ENCODE measurements at regions not wholly inside any gene's neighbourhood (a gene's known extent, or its start where the extent isn't known, plus 50 kb on each side); places are given as distances from the start of the nearest gene placed in this dataset.
"Not testable (repeated sequence)": the region's sequence is repeated elsewhere in the genome, so short reads cannot be mapped to it uniquely, and the experiment has no call there.

DNA sequence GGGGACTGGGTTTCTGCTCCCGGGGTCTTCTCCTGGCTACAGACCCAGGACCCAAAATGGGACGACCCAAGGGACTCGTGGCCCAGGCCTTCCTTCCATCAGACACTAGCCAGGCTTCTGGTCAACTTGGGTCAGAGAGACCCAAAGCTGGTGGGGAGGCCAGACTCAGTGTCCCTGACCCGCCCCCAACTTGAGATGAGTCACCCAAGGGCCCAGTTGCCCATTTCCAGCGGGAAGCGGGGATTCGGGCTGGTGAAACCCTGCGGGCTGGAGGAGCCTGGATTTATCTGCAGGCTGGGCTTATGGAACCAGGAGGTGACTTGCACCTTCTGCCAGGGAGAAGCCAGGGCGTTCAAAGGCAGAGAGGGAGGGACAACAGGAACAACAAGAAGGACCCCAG is 81.5 kb downstream of the RFLNA start:
- DNase-seq = no peak

GRCh38 chr12:124375789-124376175 is 80.9 kb downstream of the RFLNA start:
- DNase-seq = no peak

DNA sequence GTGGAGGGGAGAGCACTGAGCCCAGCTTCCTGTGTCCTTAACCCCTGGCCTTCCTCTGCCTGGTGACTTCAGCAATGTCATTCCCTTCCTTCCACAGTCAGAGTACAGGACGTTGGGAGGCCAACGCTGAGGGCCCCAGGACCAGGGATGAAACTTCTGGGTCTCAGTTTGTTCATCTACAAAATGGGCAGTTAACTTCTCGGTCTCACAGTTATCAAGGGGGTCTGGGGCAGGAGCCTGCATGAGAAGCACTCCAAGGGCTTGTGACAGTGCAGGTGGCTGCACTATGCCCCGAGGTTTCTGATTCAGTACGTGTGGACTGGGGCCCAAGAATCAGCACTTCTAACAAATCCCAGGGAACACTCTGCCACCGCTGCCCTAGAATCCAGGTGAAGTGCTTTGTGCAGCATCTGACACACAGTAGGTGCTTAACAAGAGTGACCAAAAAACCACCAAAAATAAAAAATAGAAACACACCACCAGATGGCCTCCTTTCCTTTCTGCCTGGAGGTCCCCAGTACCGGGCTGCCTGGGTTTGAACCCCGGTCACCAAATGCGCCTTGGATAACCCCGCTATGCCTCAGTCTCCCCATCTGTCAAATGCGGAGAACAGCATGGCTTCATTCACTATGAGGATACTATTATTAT is 80.4 kb downstream of the RFLNA start:
- no peak for DNase-seq

DNA sequence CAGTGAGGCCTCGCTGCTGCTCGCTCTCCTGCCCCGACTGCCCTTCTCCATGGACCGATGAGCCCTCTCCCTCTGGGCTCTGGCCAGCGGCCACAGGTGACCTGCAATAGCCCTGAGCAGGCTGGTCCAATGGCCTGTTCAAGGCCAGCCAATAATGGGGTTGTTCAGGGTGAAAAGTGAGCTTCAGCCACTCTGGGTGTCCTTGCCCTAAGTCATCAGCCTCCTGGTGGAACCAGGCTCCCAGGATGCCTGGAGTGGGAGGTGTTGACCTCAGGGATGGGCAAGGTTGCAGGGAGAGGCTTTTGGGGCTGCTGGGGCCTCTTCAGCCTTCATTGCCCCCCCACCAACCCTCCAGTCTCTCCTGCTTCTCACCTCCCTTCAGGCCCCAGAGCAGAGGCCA is 79.7 kb downstream of the RFLNA start:
- no peak for DNase-seq

GRCh38 chr12:124374147-124374546 is 79.3 kb downstream of the RFLNA start:
- DNase-seq = no peak

- DNase-seq = not testable (repeated sequence)
Measured at GRCh38 chr12:124373701-124374100, 78.8 kb downstream of the RFLNA start.

DNA sequence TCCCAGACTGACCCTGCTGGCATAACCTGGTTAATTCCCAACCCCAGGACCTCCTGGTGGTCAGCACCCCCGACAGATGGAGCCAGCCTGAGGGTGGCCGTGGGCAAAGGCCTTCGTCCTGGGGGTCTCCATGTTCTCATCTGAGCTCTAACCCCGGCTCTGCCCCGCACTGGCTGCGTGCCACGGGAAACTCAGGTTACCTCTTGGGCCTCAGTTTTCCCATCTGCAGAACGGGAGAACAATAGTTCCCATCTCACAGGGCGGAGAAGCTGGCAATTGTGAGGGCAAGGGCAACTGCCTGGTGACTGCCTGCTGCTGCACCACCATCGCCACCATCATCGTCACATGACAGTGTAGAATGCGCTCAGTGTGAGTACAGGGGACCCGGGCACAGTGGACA is 77.9 kb downstream of the RFLNA start:
- no peak for DNase-seq

DNA sequence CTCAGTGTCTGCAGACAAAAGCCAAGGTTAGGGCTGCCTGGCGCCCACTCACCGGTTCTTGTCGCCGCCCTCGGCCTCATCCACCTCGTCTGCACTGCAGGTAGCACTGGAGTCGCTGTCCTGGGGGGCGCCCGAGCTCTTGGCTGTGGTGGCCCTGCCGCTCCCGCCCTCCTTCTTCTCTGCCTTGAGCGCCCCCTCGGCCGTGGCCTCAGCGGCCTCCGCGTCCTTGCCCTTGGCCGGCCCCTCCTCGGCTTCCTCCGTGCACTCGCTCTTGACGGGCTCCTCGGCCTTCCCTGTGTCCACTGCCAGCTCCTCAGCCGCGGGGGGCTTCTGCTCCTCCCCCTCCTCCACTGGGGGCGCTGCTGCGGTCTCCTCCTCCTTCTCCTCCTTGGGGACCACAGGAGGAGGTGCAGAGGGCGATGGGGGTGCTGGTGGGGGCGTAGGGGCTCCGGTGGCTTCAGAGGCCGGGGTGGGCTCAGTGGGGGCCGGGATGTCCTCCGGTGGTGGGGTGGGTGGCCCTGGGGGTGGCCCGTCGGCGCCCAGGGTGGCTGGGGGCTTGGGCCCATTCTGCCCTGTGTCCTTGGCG is 77.2 kb downstream of the RFLNA start:
- DNase-seq = no peak

- no peak for DNase-seq
Measured at GRCh38 chr12:124371366-124371765, 76.5 kb downstream of the RFLNA start.

DNA sequence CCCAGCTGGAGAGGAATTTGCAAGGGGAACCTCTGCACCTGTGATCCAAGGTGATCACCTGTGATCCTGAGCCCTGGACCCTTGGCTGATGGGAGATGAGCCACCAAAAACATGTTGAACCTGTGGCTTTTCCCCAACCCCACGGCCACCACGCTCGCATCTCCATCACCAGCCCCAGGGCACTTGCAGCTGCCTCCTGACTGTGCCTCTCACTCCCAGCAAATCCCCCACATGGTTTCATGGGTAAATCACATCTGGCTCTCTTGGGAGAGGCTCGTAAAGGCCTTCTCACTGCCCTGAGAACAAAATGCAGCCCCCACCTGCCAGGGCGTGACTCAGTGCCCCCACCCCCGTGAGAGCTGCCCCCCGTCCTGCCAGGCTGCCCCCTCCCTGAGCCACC is 76.0 kb downstream of the RFLNA start:
- DNase-seq = no peak

DNA sequence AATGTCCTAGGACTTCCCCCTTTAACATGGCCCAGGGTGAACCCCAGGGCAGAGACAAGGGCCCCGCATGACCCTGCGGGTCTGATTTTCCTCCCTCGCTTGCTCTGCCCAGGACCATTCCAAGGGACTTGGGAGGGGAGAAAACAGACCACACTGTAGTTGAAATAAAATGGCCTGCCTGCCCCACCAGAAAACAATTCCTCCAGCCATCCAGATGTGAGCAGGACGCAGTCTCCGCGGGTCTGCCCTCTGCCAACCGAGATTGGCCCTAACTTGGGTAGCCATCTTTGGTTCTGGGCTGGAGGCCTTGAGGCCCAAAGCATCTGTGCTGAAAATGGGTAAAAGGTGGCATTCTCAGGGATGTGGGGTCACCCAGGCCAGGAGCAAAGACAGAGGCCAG is 75.5 kb downstream of the RFLNA start:
- no peak for DNase-seq

DNA sequence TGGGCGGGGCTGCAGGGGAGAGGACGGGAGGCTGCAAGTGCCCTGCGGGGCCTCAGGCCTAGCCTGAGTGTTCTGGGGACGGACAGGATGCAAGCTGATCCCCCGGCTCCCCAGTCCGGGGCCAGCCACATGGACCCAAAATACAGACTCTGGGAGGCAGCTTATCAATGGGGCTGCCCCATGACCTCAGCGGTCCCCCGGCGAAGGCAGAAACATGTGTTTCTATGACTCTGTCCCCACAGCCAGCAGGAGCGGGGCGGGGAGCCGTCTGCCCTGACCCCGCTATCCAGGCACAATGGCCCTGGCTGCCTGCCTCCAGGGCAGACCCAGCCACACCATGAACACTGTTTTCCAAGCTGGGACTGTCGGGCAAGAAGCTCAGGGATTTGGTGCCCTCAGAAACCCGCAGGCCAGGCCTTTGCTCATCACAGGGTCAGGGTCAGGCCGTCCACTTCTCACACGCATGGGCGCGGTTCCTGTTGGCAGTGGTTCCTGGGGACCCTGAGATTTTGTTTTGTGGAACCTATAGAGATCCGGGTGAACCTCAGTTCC is 75.0 kb downstream of the RFLNA start:
- no peak for DNase-seq

DNA sequence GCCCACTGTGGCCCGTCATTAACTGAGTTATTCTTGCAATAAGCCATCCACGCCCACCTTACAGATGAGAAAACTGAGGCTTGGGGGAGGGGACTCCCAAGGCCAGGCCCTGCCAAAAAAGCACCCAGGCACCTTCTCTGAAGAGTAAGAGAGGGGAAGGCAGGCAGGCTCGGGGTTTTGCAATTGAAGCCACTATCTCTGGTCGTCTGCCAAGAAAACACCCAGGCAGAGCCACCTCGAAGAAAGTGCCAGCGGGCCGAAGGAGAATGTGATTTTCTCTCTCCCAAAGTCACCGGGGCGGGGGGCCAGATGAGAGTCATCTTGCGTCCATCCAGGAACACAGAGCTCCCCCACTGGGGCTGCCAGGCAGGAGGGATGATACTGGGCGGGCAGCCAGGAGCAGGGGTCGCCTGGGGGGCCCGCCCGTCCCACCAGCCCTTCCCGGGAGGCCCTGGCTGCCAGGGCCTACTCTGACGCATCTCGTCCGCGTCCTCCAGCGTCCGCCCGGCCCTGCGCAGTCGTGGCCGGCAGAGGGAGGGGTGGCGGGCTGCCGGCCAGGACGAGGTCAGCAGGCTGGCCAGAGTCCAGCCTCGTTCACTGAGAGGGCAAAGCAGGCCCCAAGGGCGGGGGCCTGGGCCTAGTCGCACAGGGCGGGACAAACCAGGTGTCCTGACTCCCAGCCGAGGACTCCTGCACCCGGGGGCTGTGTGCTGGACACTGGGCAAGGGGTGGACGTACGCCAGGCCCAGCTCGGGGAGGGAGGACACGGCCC is 74.3 kb downstream of the RFLNA start:
- DNase-seq = no peak

- DNase-seq = no peak
Measured at GRCh38 chr12:124368421-124369032, 73.6 kb downstream of the RFLNA start.

DNA sequence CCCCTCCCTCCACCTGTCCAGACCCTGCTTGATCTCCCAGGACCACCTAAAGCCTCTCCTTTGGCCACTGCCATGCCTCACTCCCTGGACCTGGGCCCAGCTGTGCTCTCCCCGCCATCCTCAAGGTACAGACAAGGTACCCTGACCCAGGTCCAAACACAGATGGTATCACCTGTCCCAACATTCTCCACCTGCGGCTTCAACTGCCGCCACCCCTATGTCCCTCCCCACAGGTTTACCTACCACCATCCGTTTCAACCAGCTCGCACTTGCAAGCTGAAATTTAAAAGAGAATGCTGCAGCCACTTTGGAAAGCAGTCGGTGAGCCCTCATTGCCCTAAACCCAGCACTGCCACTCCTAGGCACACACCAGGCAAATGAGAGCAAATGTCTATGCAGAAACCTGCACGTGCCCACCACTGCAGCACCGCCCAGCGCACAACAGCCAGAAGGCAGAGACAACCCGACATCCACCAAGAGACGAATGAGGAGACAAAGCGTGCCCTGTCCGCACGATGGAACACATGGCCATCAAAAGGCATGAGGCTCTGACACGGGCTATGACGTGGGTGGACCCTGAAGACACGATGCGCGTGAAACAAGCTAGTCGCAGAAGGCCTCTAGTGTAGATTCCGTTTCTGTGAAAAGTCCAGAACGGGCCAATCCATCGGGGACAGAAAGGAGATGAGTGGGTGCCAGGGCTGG is 71.0 kb downstream of the RFLNA start:
- no peak for DNase-seq

Measured in 8988T (cell line).